Ovary (tissue), 3 donors: ENCODE measurements at regions not wholly inside any gene's neighbourhood (a gene's known extent, or its start where the extent isn't known, plus 50 kb on each side); places are given as distances from the start of the nearest gene placed in this dataset.

Source experiments
- CTCF ChIP-seq, 3 donors: fragments of 450-650 bp in 2 of 3; fragments of 200-600 bp in 1 of 3; IDR thresholded peaks; one replicate each; pipeline versions ENCODE4 v1.5.1 to v1.8.0; 2016 to 2022; ENCODE audit warnings: antibody characterized with exemption in 3 of 3, mild to moderate bottlenecking in 1 of 3
- POLR2A ChIP-seq: fragments of 450-650 bp; IDR thresholded peaks from one replicate; pipeline ENCODE4 v1.6.1; 2017; ENCODE audit warnings: antibody characterized with exemption, mild to moderate bottlenecking, moderate library complexity
- donor health status: DM: no; HTN: no; CAD: no.

- TF ChIP-seq CTCF (IDR thresholded peaks at IDR 0.05) = no peak
- TF ChIP-seq POLR2A = no peak
These were observed 378.3 kb upstream of the RGMA start for GRCh38 chr15:93467337-93467736.
